ENCODE measurements at regions not wholly inside any gene's neighbourhood (a gene's known extent, or its start where the extent isn't known, plus 50 kb on each side); places are given as distances from the start of the nearest gene placed in this dataset.

- DNase-seq (ENCODE audit: low read depth in 1 of 2, low spot score in 1 of 2) = no peak
- in situ Hi-C loops (cut with HindIII; ENCODE audit: low pct_unique_long_range_greater_than_20kb, low sequenced_read_pairs) = no loop called here
- TF ChIP-seq JUND (IDR thresholded peaks at IDR 0.05; ENCODE audit: low read depth) = no peak
Measured at GRCh38 chr20:18974660-18975059, 161.1 kb downstream of the SCP2D1 start.

- no peak for DNase-seq (ENCODE audit: low read depth in 1 of 2, low spot score in 1 of 2)
- in situ Hi-C loops (cut with HindIII; ENCODE audit: low pct_unique_long_range_greater_than_20kb, low sequenced_read_pairs) = no loop called here
- no peak for TF ChIP-seq JUND (IDR thresholded peaks at IDR 0.05; ENCODE audit: low read depth)
Measured at GRCh38 chr20:18977441-18977840, 163.9 kb downstream of the SCP2D1 start.

- in situ Hi-C loops (cut with HindIII; ENCODE audit: low pct_unique_long_range_greater_than_20kb, low sequenced_read_pairs) = no loop called here
- no peak for DNase-seq (ENCODE audit: low read depth in 1 of 2, low spot score in 1 of 2)
- no peak for TF ChIP-seq JUND (IDR thresholded peaks at IDR 0.05; ENCODE audit: low read depth)
Measured at GRCh38 chr20:18978311-18978710, 164.7 kb downstream of the SCP2D1 start.

GRCh38 chr20:18979132-18979531 lies 165.5 kb downstream of the SCP2D1 start:
- no peak for DNase-seq (ENCODE audit: low read depth in 1 of 2, low spot score in 1 of 2)
- TF ChIP-seq JUND (IDR thresholded peaks at IDR 0.05; ENCODE audit: low read depth) = no peak
- in situ Hi-C loops (cut with HindIII; ENCODE audit: low pct_unique_long_range_greater_than_20kb, low sequenced_read_pairs) = no loop called here

- no peak for DNase-seq (ENCODE audit: low read depth in 1 of 2, low spot score in 1 of 2)
- in situ Hi-C loops (cut with HindIII; ENCODE audit: low pct_unique_long_range_greater_than_20kb, low sequenced_read_pairs) = no loop called here
- TF ChIP-seq JUND (IDR thresholded peaks at IDR 0.05; ENCODE audit: low read depth) = no peak
Measured at GRCh38 chr20:18981962-18982539, 168.5 kb downstream of the SCP2D1 start.

GRCh38 chr20:18983796-18984195 lies 170.2 kb downstream of the SCP2D1 start:
- in situ Hi-C loops (cut with HindIII; ENCODE audit: low pct_unique_long_range_greater_than_20kb, low sequenced_read_pairs) = no loop called here
- TF ChIP-seq JUND (IDR thresholded peaks at IDR 0.05; ENCODE audit: low read depth) = no peak
- no peak for DNase-seq (ENCODE audit: low read depth in 1 of 2, low spot score in 1 of 2)

GRCh38 chr20:18984238-18985200 lies 170.9 kb downstream of the SCP2D1 start:
- TF ChIP-seq JUND (IDR thresholded peaks at IDR 0.05; ENCODE audit: low read depth) = no peak
- DNase-seq (ENCODE audit: low read depth in 1 of 2, low spot score in 1 of 2) = no peak
- in situ Hi-C loops (cut with HindIII; ENCODE audit: low pct_unique_long_range_greater_than_20kb, low sequenced_read_pairs) = no loop called here

- in situ Hi-C loops (cut with HindIII; ENCODE audit: low pct_unique_long_range_greater_than_20kb, low sequenced_read_pairs) = no loop called here
- DNase-seq (ENCODE audit: low read depth in 1 of 2, low spot score in 1 of 2) = no peak
Measured at GRCh38 chr20:18985551-18985950, 172.0 kb downstream of the SCP2D1 start.

GRCh38 chr20:18986146-18986830 lies 172.7 kb downstream of the SCP2D1 start:
- TF ChIP-seq JUND (IDR thresholded peaks at IDR 0.05; ENCODE audit: low read depth) = no peak
- DNase-seq (ENCODE audit: low read depth in 1 of 2, low spot score in 1 of 2) = no peak
- in situ Hi-C loops (cut with HindIII; ENCODE audit: low pct_unique_long_range_greater_than_20kb, low sequenced_read_pairs) = no loop called here

More at GRCh38 chr20:18985551-18985950, 172.0 kb downstream of the SCP2D1 start:
- TF ChIP-seq JUND (IDR thresholded peaks at IDR 0.05; ENCODE audit: low read depth) = no peak

GRCh38 chr20:18986895-18987580 lies 173.5 kb downstream of the SCP2D1 start:
- TF ChIP-seq JUND (IDR thresholded peaks at IDR 0.05; ENCODE audit: low read depth) = no peak
- no peak for DNase-seq (ENCODE audit: low read depth in 1 of 2, low spot score in 1 of 2)
- in situ Hi-C loops (cut with HindIII; ENCODE audit: low pct_unique_long_range_greater_than_20kb, low sequenced_read_pairs) = no loop called here

- no peak for DNase-seq (ENCODE audit: low read depth in 1 of 2, low spot score in 1 of 2)
- TF ChIP-seq JUND (IDR thresholded peaks at IDR 0.05; ENCODE audit: low read depth) = no peak
- in situ Hi-C loops (cut with HindIII; ENCODE audit: low pct_unique_long_range_greater_than_20kb, low sequenced_read_pairs) = no loop called here
Measured at GRCh38 chr20:18987781-18988360, 174.3 kb downstream of the SCP2D1 start.

GRCh38 chr20:18988701-18989100 lies 175.1 kb downstream of the SCP2D1 start:
- in situ Hi-C loops (cut with HindIII; ENCODE audit: low pct_unique_long_range_greater_than_20kb, low sequenced_read_pairs) = no loop called here
- TF ChIP-seq JUND (IDR thresholded peaks at IDR 0.05; ENCODE audit: low read depth) = no peak
- no peak for DNase-seq (ENCODE audit: low read depth in 1 of 2, low spot score in 1 of 2)
